Kasumi-1 (cell line): ENCODE measurements at regions not wholly inside any gene's neighbourhood (a gene's known extent, or its start where the extent isn't known, plus 50 kb on each side); places are given as distances from the start of the nearest gene placed in this dataset.

Experiments
- DNase-seq, 2 experiments: peaks; one replicate each; lab custom pipeline; 2025; lab: John Stamatoyannopoulos, UW

DNA sequence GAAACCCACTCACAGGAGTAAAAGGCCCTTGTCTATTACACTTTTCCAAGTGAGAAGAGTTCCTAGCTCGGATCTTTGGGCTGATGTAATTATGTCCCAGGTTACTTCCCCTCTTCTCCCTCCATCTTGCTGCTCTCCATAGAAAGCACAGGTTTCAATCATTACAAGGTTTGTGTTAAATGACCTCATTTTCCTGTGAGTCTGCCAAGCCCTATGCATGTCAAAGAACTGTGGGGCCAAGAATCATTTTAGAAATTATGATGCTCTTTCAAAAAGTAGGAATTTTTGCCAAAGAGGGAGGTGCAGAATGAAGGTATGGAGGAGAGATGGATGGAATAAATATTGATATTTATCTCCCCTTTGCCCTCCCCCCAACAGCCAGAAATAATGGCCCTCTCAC, 129.3 kb upstream of the TPM1 start:
- no peak for DNase-seq

DNA sequence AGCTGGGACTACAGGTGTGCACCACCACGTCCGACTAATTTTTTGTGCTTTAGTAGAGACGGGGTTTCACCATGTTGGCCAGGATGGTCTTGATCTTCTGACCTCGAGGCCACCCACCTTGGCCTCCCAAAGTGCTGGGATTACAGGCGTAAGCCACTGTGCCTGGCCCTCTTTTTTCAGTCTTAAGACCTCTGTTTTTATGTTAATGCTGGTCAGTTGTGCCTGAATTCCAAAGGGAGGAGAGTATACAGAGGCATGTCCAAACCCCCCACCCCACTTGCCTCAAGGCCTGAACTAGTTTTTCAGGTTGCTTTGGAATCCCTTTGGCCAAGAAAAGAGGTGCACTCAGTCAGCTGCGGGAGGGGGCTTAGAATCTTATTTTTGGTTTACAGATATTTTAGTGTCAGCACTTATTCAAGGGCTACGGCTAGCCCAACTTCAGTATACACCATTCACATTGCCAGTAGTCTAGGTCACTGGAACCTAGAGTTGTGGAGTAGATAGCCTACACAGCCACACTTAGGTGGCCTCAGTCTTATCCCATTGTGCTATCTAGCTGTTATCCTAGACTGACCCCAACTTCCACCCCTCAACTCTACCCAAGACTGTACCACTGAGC, 128.0 kb upstream of the TPM1 start:
- no peak for DNase-seq

DNA sequence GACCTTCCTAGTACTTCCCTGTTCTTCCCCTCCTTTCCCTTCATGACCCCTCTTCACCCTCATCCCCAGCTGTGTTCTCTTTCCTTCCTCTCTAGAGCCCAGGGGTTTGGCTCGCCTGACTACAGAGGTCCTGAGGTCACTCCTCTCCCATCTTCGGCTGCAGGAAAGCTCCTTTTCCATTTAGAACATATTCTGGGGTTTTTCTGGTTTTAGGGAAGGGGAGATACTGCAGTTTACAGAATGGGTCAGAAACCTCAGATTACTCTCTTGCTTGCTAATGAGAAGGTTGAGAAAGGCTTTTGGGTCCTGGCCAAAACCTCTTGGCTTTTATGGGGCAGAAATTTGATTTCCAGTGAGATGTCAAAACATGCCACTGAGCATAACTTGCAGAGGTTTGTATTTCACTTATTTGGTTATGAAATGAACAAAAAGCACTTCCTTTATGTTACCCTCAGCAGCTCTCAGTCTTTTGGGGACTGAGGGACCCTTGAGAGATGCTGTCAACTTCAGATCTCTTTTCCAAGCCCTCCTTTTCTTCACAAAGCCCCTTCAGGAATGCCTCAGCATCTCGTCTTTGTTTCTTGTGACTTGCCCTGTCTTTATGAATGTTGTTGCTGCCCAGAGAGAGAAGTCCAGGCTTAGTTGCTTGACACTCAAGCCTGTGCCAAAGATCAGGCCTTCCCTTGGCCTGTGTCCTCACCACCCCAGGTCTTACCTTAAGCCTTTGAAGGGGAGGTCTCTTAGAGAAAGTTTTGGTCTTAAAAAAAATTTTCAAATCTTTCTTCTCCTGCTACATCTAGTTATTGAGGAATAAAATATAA, 121.7 kb upstream of the TPM1 start:
- no peak for DNase-seq

DNA sequence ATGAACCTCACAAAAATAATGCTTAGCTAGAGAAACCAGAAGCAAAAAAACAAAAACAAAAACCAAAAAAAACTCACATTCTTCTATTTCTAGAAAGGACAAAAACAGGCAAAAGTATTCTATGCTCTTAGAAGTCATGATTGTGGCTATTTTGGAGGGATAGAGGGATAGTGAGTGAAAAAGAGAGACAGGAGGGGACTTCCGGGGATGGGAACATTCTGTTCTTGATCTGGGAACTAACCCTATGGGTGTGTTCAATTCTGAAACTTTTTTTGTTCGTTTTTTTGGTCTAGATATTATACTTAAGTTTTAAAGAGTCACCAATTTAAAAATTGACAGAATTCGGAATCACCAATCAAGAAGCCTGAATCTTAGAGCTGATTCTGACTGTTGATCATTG, 120.0 kb upstream of the TPM1 start:
- no peak for DNase-seq

DNA sequence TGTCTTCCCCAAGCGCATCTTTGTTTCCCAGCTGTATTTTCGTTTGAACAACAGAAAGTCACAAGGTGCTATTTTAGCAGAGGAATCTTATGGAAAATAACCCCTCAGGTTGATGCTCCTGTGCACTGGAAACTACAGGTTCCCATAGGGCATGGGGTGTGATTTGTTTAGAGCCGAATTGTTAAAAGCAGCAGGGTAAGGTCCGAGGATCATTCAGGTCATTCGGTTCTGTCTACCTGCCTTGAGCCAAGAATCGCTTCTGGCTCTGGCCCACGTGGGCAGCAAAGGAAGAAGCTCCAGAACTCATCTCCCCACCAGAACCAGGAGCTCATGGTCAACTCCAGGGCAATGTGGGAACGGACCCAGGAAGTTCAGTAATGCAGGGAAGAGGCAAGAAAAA, 116.7 kb upstream of the TPM1 start:
- DNase-seq: no peak

DNA sequence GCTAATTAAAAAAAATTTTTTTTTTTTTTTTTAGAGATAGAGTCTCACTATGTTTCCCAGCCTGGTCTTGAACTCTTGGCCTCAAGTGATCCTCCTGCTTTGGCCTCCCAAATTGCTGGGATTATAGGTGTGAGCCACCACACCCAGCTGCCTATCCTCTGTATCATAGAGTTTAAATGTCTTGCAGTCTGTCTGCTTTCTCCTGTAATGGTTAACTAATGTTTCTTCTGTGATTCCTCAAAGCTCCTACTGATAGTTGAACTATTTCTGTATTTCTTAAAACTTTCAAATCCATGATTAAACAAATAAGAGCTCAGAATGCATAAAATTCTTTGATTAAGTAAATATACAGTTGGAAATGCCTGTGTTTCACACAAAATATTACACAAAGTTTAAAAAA, 115.4 kb upstream of the TPM1 start:
- no peak for DNase-seq

DNA sequence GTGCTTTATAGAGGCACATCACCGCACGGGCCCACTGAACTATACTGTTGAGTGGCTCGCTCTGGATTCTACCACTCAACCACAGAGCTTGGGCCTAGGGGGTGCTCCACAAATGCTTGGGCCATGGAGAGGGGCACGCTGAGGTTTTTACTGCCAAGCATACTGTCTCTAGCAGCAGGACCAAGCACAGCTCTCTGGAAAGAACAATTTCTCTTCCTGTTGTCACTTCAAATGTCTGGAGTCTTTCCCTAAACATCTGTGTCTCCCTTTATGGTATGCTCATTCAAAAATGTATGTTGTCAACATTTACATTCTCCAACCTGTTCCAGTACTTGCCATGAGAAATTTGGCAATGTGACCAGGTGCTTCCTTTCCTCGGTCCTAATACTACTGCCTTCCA, 114.7 kb upstream of the TPM1 start:
- no peak for DNase-seq

DNA sequence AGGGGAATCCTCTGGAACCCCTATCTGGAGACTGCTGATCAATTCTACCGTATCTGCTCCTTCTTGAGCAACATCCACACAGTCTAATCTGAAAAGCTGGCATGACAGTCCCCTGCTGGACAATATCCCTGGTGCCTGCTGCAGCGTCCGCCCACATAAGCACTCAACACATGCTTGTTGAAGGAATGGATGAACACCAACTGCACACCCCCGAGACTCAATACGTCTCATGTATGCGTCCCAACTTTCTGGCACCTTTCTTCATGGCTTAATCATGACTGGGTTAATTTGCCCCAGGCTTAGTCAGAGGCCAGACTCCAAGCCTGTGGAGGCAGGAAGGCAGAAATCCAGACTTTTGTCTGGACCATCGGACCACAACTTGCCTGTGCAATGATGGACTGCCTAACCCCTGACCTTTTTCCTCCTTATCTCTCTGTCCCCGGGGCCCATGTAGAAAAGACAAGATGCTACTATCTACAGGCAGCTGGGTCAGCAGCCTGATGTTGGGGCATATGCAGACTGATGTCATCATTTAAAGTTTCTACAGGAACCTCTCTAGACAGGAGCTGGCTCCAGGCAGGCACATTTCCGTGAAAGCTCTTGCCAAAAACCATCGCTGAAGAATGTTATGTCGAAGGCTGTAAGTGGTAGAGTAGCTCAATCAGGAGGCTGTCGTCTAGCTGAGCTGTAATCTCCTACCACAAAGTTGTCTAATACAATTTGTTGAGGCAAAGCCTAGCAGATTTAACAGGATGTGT, 114.1 kb upstream of the TPM1 start:
- no peak for DNase-seq

DNA sequence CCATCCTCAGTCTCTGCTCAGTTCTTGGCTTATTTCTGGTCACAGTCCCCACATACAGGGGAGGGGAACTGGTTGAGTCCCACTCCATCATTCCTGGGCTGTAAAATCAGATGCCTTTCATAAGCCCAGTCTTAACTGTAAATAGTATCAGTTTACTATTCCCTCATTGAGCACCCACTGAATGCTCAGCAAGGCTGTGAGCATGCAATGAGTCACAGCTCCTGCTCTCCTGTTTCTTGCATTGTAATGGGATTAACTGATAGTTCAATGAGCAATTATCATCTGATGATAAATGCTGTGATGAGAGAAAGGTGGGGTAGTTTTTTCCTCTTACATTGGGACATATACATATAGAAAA, 113.6 kb upstream of the TPM1 start:
- no peak for DNase-seq

DNA sequence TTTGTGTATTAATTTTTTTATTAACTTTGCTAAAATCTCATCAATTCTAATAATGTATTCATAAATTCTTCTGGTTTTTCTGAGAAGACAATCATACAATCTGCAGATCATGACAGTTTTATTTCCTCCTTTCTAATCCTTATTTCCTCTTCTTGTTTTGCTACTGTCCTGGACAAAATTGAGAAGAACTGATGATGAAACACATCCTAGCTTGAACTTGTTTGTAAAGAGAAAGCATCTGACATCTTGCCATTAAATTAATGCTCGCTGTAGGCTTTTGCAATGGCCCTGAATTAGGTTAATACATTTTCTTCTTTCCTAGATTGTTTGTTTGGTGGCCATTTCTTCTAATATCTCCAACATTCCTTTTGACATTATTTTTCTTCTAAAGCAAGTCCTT, 110.9 kb upstream of the TPM1 start:
- DNase-seq: no peak

DNA sequence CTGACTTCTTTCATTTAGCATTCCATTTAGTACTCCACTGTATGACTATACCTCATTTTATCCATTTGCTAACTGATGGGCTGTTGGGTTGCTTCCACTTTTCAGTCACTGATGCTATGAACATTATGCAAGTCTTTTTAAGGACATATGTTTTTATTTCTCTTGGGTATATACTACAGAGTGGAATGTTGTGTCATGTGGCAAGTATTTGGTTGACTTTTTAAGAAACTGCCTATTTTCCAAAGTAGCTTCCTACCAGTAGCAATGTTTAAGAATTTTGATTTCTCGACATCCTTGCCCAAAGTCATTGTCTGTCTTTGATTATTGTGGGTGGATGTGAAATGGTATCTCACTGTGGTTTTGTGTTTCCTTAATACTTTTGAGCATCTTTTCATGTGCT, 110.1 kb upstream of the TPM1 start:
- DNase-seq: no peak

DNA sequence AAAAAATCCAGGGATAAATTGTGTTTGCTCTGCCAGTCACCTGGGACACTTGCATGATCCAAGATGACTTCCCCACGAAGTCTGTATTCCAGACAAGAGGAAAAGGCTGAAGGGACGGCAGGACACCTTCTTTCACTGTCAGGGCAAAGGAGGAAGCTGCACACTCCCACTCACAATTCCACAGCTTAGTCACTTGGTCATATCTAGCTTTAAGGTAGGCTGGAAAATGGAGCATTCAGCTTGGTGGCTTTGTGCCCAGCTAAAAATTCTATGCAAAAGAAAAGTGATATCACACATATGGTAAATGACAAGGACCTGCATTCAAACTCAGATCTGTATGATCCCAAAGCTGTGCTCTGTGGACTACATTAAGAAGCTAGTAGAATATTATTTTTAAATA, 109.2 kb upstream of the TPM1 start:
- DNase-seq: no peak

DNA sequence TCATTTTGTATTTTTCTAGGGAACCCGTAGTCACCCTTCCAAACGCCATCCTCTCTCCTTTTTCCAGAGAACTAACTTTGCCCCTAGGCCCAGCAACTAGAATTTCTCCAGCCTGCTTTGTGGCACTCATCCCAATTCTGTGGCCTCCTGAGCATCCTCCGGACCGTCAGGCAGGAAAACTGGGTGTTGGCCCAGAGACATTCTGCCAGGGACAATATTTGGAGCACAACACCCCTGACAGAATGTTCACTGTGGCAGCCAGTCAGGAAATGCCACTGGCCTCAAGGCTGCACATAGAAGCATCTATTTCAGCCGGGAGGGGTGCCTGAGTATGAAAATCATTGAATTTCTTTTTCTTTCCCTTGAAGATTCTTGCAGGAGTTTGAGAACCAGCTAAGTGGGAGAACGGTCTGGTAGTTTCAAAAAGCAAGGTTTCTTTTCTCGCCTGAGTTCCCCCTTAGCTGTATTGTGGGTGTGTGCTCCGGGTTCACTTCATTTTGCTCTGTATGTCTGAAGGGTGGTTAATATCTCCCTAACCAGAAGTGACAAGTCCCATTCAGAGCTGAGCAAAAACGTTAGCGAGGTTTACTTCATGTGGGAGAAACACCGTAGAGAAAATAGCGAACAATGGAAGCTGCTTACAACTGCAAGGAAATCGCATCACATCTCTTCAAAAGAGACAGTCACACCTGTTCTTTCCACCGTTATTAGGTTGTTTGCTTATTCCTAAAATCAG, 108.1 kb upstream of the TPM1 start:
- no peak for DNase-seq

DNA sequence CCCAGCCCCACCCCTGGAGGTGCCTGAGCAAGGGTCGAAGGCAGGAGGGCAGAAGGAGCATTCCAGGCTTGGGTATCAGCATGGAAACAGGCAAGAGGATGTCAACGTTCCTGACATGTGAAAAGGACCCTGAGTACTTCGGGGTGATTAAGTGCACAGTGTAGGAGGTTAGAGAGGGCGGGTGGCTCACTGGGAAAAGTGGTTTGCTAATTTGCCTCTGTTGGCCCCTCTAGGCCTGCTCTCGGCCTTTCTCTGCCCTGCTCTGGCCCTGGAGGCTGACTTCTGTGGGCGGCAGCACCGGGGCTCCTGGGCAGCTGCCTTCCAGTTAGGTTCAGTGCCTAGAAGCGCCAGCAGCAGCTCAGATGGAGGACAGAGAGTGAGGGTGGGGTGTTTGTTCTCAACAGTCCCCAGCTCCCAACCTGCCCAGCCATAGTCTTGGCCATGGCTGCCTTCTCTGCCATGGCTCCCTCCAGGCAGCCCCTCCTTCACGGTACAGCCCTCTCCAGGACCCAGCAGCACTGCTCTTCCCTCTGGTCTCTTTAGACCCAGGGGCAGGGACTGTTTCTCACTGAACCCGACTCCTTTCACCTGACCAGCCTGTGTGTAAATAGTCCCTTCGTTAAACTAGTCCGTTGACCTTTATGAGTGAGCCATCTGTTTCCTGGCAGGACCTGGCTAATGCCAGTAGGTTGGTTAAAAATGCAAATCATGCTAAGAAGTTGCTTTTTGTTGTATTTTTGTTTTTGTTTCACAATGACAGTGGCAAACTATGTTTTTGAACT, 107.1 kb upstream of the TPM1 start:
- no peak for DNase-seq

DNA sequence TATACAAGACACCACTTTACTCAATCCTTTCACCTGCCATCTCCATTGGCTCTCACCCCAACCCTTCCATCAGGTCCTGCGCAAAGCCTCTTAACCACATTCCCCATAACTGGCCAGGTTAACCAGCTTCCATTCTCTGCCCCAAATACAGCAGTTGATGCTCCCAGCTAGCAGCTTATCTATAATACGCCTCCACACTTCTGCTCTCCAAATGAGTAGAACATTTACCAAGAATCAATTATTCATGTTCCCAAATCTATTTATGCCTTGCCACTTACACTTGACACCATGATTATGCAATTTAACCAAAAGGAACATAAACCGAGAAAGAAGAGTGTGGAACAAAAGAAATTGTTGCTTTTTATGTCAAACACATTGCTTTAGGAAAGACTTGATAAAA, 103.7 kb upstream of the TPM1 start:
- DNase-seq: no peak

DNA sequence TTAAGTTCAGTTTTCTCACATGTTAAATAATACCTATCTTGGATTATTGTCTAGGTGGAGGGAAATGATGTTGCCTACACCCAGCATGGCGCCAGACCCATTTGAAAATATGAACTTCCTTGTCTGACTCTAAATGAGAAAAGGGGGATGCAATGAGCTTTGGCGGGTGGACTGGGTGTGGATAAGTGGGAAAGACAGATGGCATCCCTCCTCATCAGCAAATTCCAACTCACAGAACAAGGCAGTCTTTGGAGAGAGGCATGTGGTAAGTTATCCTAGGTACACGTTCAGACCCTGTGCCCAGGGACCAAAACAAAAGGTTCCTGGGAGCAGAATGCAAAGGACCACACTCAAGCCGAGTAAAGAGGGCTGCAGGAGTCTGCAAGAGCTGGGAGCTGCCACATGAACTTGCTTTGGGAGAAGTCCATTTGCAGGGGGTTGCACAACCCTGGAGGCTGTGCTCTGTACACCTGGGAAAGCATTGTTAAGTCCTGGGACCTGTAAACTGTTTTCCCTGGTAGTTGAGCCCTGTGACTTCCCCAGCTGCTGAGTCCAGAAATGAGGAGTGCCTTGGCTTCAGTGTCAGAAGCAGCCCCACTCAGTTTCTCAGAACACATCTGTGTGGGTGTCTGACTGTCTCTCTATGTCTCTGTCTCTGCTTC, 102.3 kb upstream of the TPM1 start:
- DNase-seq: no peak

DNA sequence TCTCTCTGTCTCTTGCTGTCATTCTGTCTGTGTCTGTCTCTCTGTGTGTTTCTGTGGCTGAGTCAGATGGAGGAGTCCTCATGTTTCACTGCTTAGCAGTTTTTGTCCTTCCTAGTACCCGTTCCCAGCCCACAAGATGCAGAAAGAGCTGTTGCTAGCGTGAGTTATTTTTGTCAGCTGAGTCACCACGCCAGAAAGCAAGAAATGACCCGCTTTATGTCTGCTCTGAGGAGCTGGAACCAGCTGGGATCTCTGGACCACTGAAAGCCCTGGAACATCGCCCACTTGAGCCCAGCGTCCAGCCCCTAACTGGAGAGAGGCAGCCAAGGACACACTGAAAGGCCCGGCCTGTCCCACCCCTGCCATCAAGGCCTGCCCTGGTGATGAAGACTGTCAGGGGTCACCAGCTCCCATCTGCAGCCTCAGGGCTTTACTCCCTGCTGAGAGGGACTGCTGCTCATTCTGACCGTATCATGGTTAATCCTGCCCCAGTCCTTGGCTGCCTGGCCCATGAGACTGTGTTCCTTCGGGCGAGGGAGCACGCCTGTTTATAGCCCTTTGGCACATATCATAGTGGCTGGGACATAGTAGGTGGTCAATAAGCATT, 101.7 kb upstream of the TPM1 start:
- DNase-seq: peak; percentile 3 to 10

DNA sequence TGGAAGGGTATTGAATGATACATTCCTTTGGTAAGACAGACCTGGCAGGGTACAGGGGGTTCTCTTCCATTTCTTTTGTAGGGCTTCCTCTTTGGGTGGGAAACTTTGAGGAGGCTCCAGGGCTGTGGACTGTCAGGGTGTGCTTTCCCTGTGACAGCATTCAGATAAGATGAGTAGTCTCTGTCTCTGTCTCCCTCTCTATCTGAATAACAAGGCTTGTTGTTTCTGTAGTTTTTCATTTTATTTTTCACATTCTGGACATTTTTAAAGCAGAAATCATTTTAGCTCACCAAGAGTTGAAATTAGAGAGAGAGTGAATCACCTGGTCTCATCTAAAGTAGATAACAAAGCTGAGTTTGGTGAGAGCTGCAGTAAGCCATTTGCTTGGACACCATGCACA, 100.8 kb upstream of the TPM1 start:
- no peak for DNase-seq

DNA sequence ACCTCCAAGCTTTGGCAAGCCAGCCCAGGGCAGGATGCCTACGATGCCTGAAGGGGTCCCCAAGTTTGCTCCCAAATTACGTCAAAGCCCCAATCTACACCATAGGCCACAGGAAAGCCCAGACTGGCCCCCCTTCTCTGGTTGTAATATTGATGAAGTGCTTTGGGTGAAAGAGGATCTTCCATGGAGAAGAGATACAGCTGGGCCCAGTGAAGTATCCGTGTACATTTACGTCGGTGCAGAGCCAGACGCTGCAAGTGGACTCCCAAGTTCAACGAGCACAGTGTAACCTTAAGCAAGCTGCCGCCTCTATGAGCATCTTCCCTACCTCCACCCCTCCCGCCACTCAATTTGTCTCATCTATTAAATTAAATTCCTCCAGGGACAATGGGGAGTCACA, 100.1 kb upstream of the TPM1 start:
- DNase-seq: no peak

DNA sequence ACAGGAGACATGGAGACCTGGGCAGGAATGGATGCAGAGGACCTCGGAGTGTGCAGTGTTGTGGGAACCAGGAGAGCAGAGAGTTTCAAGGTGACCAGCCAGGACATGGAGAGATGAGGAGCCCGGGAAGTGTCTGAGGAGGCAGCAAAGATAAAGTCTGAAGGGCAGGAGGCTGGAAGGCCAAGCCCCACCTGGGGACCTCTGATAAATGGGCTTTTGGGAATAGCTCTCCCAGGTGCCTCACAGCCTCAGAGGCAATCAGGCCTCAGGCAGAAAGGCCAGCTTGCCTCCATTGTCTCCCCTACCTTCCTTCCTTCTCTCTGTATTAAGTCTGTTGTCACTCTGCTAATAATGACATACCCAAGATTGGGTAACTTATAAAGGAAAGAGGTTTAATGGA, 97.5 kb upstream of the TPM1 start:
- no peak for DNase-seq

DNA sequence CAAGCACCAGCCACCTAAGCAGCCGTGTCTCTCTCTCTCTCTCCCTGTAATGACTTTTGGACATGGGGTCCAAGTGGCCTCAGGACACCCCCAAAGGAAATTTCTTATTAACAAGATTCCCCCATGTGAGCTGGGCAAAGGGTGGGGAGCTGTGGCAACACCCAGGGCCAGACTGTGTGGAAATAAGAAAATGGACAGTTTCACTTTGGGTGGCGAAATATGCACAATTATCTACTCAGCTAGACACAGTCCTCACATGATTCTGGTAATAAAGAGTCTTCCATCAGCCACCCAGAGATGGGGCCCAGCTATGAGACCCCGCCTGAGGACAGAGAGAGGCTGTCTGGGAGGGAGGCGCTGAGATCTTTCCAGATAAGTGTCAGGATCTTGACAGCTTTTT, 96.8 kb upstream of the TPM1 start:
- no peak for DNase-seq
